LNCAP (cell line): ENCODE measurements at regions not wholly inside any gene's neighbourhood (a gene's known extent, or its start where the extent isn't known, plus 50 kb on each side); places are given as distances from the start of the nearest gene placed in this dataset.

Experiments used
- TF ChIP-seq, protein P1 (sequence below): fragments of 450-650 bp; IDR thresholded peaks from 2 replicates; pipeline ENCODE4 v1.5.1; 2017; ENCODE audit warnings: mild to moderate bottlenecking

DNA sequence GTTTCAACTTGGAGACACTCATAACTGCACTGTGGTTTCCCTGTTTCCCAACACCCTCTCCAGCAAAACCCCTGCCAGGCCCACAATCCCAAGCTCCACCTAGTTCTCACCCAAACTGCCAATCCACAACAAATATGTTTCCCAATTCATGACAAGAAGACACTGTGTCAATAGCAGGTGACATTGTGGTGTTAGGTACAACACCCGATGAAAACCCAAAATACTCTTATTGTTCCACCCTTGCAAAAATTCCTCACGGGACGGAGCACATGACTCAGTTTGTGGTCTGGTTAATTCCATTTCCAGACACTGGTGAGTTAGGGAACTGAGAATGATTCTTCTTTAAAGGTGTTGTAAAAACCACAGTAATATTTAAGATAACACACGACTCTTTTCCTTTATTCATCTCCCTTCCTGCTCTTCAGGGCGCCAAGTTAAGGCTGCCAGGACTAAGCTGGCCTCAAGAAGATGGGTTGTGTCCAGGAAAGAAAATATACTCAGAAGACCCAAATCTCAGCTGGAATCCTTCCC, 735.5 kb downstream of the MED13L start:
- TF ChIP-seq, protein P1, sequence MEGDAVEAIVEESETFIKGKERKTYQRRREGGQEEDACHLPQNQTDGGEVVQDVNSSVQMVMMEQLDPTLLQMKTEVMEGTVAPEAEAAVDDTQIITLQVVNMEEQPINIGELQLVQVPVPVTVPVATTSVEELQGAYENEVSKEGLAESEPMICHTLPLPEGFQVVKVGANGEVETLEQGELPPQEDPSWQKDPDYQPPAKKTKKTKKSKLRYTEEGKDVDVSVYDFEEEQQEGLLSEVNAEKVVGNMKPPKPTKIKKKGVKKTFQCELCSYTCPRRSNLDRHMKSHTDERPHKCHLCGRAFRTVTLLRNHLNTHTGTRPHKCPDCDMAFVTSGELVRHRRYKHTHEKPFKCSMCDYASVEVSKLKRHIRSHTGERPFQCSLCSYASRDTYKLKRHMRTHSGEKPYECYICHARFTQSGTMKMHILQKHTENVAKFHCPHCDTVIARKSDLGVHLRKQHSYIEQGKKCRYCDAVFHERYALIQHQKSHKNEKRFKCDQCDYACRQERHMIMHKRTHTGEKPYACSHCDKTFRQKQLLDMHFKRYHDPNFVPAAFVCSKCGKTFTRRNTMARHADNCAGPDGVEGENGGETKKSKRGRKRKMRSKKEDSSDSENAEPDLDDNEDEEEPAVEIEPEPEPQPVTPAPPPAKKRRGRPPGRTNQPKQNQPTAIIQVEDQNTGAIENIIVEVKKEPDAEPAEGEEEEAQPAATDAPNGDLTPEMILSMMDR, result no peak

DNA sequence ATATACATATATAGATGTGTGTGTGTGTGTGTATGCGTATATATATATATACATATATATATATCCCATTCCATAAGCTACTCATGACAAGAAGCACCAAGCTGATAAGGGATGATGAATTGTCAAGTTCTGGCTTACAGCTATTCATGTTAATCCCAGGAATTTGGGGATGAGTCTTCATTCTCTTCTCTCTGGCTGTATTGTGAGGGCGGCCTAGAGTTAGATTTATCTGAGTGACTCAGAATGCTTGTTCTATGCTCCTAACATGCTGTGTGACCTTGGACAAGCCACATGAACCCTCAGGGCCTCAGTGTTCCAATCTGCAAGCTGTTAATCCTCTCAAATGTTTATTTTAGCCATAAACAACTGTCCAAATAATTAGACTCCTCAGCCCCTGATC, 749.0 kb downstream of the MED13L start:
- TF ChIP-seq, protein P1, result no peak

DNA sequence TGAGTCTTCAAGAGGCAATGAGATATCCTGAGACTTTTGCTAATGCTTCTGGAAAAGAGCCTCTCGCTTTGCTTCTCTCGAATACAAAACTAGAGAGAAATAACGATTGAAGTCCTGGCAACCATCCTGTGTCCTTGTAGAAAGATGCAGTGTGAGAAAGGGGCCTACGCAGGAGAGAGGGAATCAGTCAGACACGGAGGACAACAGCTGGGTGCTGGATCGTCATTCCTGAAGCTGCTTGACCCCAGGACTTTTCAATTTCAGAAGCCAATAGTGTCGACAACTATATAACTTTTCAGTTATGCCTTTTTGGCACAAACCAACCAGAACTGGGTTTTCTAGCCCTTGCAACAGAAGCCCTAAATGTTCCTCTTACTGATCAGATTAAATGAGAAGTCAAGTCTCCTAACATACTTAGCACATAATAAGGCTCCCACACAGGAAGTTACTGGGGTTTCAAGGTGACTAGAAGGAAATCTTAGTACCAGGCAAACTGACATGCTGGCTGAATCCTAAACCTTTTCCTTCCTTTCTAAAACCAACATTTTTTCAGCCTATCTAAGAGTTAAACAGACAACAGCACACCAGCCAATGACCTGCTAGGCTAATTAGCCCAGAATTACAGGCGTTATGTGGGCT, 755.6 kb downstream of the MED13L start:
- TF ChIP-seq, protein P1, result no peak

DNA sequence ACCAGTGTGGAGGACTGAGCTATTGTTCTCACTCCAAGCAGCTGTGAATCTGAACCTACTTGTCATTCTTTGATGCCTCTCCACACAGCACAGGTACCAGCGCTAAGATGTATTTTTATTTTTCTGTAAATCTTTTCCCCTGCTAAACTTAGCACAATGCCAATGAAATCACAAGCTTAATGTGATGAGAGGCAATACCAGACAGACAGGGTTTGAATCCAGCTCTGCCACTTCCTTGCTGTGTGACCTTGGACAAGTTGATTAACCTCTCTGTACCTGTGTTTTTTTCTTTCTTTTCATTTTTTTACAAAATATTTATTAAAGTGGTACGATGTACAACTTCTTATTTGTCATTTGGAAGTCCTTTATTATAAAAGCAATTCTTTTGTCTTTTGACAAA, 757.6 kb downstream of the MED13L start:
- TF ChIP-seq, protein P1, result no peak

DNA sequence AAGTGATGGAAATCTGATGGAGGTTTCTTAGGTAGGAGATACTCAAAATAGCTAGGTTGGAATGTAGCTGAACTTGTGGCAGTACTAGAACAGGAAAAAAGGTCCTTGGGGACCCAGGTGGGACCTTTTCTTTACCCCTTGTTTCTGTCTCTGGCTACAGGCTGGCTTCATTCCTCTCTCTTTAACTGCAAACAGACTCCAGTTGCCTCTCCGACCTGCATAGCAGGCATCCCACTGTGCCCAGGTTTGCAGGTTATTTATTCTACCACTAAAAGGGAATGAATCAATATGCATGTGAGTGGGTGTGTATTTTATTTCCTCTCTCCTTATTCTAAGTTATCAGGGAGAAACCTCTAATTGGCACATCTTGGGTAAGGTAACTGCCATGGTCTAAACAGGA, 758.1 kb downstream of the MED13L start:
- TF ChIP-seq, protein P1, result no peak

DNA sequence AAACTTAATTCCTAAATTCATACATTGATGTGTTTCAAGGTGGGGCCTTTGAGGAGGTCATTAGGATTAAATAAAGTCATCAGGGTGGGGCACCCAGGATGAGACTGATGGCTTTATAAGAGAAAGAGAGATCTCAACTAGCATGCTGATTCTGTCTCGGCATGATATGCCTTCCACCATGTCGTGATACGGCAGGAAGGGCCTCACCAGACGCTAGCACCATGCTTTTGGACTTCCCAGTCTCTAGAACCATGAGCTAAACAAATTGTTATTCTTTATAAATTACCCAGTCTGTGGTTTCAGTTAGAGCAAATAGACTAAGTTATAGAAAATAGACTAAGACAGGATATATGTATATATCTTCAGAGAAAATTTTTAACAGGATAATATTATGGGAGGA, 759.6 kb downstream of the MED13L start:
- TF ChIP-seq, protein P1, result no peak

DNA sequence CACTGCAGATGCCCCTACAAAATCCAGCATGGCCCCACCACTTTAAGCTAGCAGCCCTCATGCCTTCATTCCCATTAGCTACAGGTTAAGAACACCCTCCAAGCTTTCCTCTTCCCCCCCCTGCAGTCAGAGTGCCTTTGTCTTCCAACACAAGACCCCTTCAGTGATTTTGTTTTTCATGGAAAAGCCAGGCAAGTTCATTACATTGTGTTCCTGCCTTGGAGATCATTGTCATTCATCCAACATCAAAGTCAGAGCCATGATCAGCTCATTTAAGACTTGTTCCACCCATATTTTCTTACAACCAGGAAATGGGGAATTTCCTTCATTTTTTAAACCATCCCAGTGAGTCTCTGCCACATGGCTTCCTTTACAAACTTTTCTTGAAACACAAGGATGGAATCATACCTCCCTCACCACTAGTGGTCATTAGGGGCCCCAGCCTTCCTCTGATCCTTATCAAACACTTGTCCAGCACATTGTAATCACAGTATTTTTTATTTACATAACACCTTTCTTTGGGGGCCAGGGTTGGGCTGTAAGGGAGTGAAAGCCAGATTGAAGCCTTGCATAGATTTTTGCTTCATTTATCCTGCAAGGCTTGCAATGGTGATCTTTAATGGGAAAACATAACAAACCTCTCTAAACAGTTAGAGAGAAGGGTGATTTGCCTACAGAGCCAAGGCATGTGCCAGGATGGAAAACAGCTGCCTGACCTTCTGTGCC, 765.3 kb downstream of the MED13L start:
- TF ChIP-seq, protein P1, result no peak
